Right ventricle myocardium inferior (tissue), 1 donor: ENCODE measurements at regions not wholly inside any gene's neighbourhood (a gene's known extent, or its start where the extent isn't known, plus 50 kb on each side); places are given as distances from the start of the nearest gene placed in this dataset.

Experiments
- ATAC-seq: fragments of 200-7000 bp; cut with Tn5 transposase; one replicate; pipeline ENCODE4 v1.9.1; 2020; ENCODE audit warnings: mild to moderate bottlenecking, moderate library complexity
- DNase-seq: peaks from one replicate; pipeline ENCODE4 v3.0.0; 2021; ENCODE audit errors: missing footprints
- intact Hi-C: fragments of 100-400 bp; cut with DNase I; formaldehyde crosslinking; loops from one replicate; pipeline ENCODE4 v1.11.0; 2022
- donor health status: DM: no; HTN: yes; CAD: no; lungs with severe emphysema.

DNA sequence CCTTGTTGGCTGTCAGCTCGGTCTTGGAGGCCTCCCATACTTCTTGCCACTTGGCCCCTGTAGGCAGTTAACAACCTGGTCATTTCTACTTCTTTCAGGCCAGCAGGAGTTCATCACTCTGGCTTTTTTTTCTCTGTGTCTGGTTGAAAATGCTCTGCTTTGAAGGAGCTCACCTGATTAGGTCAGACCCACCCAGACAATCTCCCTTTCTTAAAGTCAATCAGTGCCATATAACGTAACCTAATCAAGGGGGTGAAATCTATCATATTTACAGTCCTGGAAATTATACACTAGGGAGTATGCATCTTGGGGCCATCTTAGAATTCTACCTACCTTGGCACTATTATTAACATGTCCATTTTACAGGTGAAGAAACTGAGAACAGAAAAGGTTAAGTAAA is 155.4 kb downstream of the SREK1 start:
- DNase-seq (no peak), ATAC-seq (no peak)
- intact Hi-C loops, result no loop called here

DNA sequence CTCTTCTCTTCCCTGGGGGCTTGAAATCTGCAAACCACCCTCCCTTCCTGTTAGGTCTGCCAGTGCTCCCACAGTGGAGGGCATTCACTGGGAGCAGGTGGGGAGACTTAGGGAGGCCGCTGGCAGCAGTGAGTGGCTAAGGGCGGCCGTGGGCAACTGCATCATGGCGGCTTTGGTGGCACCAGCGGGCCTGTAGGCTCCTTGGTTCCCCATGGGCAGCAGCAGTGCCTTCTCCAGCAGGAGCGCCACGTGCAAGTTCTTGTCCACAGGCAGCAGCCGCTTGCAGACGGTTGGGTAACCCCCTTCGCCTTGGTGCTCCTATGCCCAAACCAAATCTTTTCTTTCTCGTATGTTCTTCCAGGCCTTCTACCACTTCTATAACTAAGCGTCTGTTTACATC is 158.2 kb downstream of the SREK1 start:
- ATAC-seq, result no peak
- DNase-seq, result no peak
- intact Hi-C loops, result no loop called here

DNA sequence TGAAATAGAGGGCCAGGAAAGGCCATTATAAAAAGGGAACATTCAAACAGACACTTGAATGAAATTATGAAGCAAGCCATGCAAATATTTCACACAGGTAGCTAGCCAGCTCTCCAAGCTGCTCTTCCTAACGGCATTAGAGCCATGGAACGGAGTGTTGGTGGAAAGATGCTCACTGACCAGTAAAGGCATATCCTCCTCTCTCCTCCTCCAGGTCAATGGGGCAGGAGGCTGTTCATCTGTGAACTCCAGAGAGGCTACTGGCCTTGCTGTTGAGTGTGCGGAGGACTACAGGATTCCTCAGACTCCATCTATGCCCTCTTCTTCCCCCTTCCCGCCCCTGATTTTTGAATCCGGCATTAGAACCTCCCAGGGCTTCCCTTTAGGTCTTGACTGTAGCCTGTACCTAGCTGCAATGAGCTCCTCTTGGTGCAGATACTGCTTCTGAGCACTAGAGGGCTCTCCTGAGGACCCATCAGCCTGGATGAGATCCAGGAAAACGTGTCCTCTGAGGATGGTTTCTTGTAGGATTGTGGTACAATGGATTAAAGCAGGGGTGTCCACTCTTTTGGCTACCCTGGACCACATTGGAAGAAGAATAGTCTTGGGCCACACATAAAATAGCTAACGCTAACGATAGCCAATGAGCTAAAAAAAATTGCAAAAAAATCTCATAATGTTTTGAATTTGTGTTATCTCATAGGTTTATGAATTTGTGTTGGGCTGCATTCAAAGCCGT is 162.2 kb downstream of the SREK1 start:
- DNase-seq, result no peak
- ATAC-seq, result peak; percentile 84
- intact Hi-C loops, result loop anchor here (2.0 kb wide), 2 partner anchors 193 to 291 kb away; partner anchors contain the start of gene MAST4

- peak; percentile 88 for ATAC-seq
- intact Hi-C loops, result loop anchor here (1.0 to 2.0 kb wide), 3 partner anchors 192 to 450 kb away; partner anchors contain the start of gene MAST4
- DNase-seq, result no peak
Observed at GRCh38 chr5:66306844-66307315, 162.8 kb downstream of the SREK1 start.

DNA sequence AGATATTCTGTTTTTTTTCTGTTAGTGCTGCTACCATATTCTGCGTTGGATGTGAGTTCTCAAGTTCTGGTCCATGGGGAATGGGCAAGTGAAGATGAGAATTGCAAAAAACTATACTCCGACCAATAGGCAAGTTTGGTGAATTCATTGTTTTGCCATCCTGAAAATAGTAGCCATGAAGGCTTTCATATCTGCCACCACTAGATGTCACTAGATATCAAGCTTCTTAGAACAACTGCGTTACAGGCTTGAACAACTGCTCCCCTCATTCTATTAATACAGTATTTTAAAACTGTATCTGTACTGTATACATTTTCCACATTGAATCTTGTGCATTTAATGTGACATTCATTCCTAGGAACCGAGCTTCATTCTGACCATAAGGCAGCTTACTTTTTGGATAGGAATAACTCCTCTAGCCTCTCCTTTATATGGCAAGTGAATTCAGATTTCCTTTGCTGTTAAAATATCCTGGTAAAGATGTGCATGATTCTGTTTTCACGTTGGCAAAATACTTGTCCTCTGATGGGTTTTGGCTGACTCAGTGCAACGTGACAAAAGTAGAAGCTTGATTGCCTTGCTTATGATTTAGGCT is 163.6 kb downstream of the SREK1 start:
- ATAC-seq (peak; percentile 85), DNase-seq (no peak)
- intact Hi-C loops, result loop anchor here (1.0 to 2.0 kb wide), 3 partner anchors 191 to 450 kb away; partner anchors contain the start of gene MAST4

GRCh38 chr5:66312266-66312665 is 168.2 kb downstream of the SREK1 start:
- DNase-seq (no peak), ATAC-seq (no peak)
- intact Hi-C loops, result no loop called here

GRCh38 chr5:66315784-66316183 is 171.7 kb downstream of the SREK1 start:
- DNase-seq (no peak), ATAC-seq (no peak)
- intact Hi-C loops, result no loop called here

DNA sequence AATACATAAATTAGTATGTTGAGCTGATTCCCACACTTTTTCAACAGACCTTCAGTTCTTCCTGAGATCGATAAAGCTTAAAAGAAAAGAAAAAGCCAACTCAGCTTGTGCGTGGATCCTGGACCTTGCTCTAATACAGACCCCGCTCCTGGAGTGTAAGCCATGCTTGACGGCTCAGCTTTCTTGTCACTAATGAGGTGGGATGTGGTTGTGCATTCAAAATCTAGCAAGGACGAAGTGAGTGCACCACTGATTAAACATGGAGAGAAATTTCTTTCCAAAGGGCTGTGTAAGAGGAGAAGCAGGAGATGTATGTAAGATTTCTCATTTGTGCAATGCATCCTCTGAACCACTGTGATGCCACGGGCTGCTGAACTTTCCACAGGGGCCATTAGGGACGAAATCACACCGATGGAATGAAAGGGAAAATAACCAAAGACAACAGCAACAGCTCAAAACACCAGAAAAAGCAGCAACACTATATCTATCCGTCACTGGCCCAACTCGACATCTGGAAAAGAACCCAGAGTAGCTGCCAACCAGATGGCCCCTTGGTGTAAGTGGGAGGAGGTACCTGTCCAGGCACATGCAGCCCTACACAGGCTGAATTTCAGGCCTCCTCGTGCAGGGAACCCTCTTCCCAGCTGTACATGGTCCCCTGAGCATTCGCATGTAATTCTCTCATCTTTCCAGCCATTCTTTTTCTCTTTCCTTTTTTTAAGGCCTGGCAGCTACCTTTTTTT is 178.9 kb downstream of the SREK1 start:
- ATAC-seq (no peak), DNase-seq (no peak)
- intact Hi-C loops, result loop anchor here (5.0 kb wide), 1 partner anchor 174 kb away; no protein-coding TSS in a partner anchor

DNA sequence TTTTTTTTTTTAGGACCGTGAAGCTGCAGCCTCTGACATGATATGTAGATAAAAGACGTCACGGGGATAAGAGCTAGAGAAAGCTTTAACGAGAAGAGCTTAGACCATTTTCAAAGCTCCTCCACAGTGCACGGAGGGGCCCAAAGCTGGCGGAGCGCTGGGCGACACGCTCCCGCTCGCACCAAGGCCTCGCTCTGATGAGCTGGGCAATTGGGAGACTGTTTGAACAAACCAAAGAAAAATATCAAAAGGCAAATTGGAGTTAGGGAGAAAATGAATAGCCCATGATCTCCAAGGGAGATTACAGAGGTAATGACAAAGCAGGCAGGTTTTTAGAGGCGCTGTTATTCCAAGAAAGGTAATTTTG is 179.4 kb downstream of the SREK1 start:
- intact Hi-C loops, result loop anchor here (5.0 kb wide), 1 partner anchor 174 kb away; no protein-coding TSS in a partner anchor
- no peak for ATAC-seq
- no peak for DNase-seq

DNA sequence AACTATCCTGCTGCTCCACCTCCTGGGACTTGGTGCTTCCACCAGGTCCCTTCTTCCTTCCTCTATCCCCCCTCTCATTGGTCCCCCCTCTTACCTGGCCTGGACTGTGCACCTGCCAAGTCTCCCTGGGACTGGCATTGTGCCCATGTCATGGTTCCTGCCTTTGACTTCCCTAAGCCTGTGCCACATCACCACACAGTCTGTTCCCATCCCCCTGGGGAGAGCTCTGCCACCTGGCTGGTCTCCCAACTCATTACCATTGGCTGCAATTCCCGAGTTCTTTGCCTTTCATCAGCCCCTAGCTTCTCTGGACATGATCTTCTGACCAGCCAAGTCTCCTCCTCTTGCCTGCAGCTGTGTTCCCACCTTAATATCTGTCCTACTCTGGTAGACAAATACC is 180.3 kb downstream of the SREK1 start:
- ATAC-seq (peak; percentile 83), DNase-seq (peak; percentile 64)
- intact Hi-C loops, result loop anchor here (2.0 to 5.0 kb wide), 2 partner anchors 116 to 173 kb away; no protein-coding TSS in a partner anchor

DNA sequence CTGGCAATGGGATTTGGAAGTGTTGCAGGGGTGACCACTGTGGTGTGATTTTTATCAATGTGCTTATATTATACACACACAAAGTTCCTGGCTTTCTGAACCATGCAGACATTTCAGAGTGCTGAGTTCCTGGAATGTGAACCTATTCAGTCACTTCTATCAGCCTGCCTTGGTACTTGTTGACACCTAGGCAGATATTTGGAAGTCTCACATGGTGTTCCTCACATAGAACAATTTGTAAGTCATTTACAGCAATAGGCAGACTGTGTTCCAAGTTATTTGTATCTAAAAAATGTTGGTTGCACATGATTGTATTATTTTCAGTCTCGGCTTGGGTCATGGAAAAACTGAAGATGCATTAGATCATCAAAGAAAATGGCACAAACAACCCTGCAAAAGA is 182.2 kb downstream of the SREK1 start:
- intact Hi-C loops, result loop anchor here (2.0 kb wide), 1 partner anchor 43 kb away; no protein-coding TSS in a partner anchor
- peak; percentile 83 for ATAC-seq
- no peak for DNase-seq

GRCh38 chr5:66327008-66327407 is 182.9 kb downstream of the SREK1 start:
- no peak for DNase-seq
- ATAC-seq, result peak; percentile 46
- intact Hi-C loops, result loop anchor here (2.0 kb wide), 1 partner anchor 42 kb away; no protein-coding TSS in a partner anchor

DNA sequence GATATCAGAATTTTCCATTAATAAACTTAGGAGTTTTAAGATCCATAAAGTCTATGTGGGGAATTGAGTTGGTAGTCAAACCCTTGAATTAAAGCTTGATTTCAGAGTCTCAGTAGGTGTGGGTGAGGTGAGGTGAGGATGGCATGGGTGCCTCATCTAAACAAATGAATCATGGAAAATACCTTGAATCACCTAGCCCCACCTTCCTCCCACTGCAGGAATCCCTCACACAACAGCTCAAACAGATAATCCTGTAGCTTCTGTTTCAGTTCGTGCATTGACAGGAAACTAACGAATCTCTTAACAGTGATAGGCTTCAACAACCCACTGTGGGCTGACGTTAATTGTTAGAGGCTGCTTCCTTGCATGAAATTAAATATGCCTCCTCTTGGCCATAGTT is 185.0 kb downstream of the SREK1 start:
- intact Hi-C loops, result no loop called here
- ATAC-seq, result no peak
- DNase-seq, result no peak

GRCh38 chr5:66333192-66333591 is 189.1 kb downstream of the SREK1 start:
- peak; percentile 84 for ATAC-seq
- no peak for DNase-seq
- intact Hi-C loops, result no loop called here

DNA sequence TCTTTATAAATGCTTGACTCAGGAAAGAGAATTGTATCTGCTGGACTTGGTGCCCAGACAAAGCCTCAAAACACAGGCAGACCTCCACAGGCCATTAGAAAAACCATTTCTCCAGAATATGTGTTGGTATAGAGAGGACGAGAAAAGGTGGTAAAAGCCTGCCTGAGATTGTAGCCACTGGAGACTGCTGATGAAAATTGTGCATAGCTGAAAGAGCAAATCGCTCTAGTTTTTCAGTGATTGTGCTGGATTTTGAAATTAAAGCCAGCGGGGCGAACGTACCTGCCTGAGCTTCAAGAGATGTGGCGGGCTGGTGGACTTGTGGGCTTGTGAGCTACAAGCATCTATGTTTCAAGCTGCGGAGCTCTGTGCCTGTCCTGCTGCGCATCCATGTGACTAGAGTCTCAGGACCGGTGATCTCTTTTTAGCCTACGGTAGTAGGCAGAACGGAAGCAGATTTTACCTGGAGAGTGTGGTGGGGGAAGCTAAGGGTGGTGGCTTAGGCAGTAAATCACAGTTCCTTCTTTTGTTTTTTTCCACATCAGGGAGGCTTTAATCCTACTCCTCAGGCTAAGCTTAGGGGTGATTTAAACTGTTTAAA is 193.6 kb downstream of the SREK1 start:
- no peak for ATAC-seq
- intact Hi-C loops, result no loop called here

GRCh38 chr5:66338828-66339227 is 194.7 kb downstream of the SREK1 start:
- intact Hi-C loops, result no loop called here
- DNase-seq (no peak), ATAC-seq (no peak)

More for the DNA sequence above, 193.6 kb downstream of the SREK1 start:
- no peak for DNase-seq

DNA sequence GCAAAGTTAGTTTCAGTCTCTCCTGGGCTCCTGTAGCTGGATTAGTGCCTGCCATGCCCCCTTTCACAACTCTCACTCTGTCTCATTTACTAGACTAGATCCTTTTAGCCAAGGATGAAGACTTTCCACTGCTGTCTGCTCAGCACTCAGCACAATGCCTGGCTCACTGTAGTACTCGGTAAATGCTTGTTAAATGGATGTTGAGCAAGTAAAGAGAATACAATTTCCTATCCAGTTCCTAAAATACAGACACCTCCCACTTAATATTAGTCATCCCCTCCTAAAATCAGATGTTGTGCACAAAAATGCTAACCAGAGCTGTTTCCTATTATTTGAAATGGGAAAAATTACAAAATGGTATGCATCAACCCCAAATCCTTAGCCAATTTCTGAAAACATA is 195.8 kb downstream of the SREK1 start:
- DNase-seq (no peak), ATAC-seq (no peak)
- intact Hi-C loops, result no loop called here

- intact Hi-C loops, result no loop called here
- no peak for DNase-seq
- ATAC-seq, result no peak
Observed at GRCh38 chr5:66340786-66341185, 196.7 kb downstream of the SREK1 start.

DNA sequence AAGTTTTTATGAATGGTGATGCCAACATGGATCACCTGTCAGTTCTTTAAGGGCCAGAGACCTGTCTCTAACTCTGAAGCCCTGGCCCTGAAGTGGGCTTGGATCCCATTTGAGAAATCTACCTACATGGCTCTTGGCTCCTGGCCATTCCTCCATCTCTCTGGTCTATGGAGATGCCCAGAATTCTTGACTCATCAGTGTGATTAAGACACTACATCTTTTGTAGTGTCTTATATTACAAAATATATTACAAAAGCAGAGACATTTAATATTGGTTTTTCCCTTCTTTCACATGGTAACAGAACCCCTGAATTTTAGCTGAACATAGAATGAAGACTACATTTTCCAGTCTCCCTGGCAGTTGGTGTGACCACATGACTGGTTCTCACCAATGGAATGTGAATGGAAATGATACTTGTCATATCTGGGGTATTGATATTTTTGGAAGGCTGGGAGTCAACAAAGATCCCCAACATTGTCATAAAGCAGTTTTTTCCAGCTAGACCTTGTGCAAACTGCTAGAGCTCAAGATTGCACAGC is 198.3 kb downstream of the SREK1 start:
- DNase-seq (no peak), ATAC-seq (no peak)
- intact Hi-C loops, result no loop called here
